GM13977 (cell line): ENCODE measurements at regions not wholly inside any gene's neighbourhood (a gene's known extent, or its start where the extent isn't known, plus 50 kb on each side); places are given as distances from the start of the nearest gene placed in this dataset.
"Not testable (repeated sequence)": the region's sequence is repeated elsewhere in the genome, so short reads cannot be mapped to it uniquely, and the experiment has no call there.

Experiments used
- DNase-seq: peaks from one replicate; pipeline ENCODE4 v3.0.0; 2012; ENCODE audit warnings: low spot score
- CTCF ChIP-seq: IDR thresholded peaks from 2 replicates; pipeline ENCODE4 v1.5.1; 2012; ENCODE audit warnings: mild to moderate bottlenecking, control low read depth; ENCODE audit not compliant: insufficient read depth; ENCODE audit errors: extremely low read depth, missing control alignments
- in situ Hi-C: fragments of 300-500 bp; cut with MboI; formaldehyde crosslinking; loops from one replicate; pipeline ENCODE4 v1.12.0; 2022; ENCODE audit warnings: low sequenced_read_pairs, low pct_unique_long_range_greater_than_20kb, mixed read lengths, inconsistent platforms; ENCODE audit not compliant: unreplicated experiment

DNA sequence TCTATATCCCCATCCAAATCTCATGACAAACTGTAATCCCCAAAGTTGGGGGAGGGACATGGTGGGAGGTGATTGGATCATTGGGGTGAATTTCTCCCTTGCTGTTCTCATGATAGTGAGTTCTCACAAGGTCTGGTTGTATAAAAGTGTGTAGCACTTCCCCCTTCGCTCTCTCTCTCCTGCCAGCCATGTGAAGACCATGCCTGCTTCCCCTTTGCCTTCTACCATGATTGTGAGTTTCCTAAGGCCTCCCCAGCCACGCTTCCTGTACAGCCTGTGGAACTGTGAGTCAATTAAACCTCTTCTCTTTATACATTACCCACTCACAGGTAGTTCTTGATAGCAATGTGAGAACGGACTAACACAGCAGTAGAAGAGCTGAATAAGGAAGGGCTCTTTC is 62.6 kb upstream of the VASH1 start:
- in situ Hi-C loops = no loop called here
- no peak for TF ChIP-seq CTCF
- DNase-seq = no peak

DNA sequence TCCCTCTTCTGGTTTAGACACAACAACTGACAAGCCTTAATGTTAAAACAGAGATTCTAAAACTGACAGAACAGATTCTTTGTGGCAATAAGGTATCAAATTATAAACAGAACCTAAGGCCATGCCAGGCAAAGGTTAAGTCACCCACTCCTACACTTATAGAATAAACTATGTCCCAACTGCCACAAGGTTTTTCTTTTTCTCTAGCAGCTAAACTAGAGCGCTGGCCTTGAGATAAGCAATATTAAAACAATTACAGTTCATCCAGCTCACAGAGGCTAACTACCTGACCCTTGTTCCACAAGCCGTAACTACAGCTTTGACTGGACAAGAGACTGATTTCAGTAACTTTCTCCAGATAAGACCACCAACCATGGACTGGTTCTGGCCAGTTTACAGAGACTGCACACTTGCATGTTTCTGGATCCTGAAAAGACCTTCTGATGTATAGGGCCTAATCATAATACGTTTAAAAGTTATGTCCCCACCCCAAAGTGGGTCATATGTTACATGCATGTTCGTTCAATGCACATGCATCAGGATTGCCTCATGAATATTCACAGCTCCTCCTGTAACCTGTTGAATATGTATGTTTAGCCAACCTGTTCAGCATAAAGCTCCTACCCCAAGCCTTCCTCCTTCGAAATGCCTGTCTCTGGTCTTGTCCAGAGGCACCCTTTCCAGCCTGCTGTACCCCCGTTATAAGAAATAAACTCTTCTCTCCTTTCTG is 61.9 kb upstream of the VASH1 start:
- TF ChIP-seq CTCF = no peak
- no peak for DNase-seq
- in situ Hi-C loops = no loop called here

- in situ Hi-C loops = loop anchor here (25.0 kb wide), 1 partner anchor 362 kb away; no protein-coding TSS in a partner anchor
- no peak for TF ChIP-seq CTCF
These were observed 61.2 kb upstream of the VASH1 start for GRCh38 chr14:76699939-76700590.

GRCh38 chr14:76701436-76701835 is 59.8 kb upstream of the VASH1 start:
- no peak for TF ChIP-seq CTCF
- in situ Hi-C loops = loop anchor here (25.0 kb wide), 1 partner anchor 361 kb away; no protein-coding TSS in a partner anchor

More at GRCh38 chr14:76699939-76700590, 61.2 kb upstream of the VASH1 start:
- DNase-seq = no peak

DNA sequence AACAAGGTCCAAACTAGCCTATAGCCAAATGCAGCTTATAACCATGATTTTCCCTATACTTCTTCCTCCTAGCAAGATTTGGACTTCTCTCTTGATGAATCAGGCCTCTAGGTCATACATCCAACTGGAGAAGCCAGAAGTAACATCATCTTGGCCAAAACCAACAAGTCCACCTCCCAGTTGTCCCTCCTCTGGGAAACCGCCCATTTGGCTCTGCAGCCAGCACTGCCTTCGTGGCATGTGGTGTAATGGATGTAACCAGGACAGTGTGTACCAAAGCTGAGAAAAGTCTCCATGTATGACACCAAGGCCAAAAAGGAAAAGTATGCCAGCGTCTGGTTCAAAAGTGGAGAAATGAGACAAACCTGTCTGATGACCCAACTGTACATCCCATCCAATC is 59.3 kb upstream of the VASH1 start:
- no peak for DNase-seq
- in situ Hi-C loops = loop anchor here (25.0 kb wide), 1 partner anchor 360 kb away; no protein-coding TSS in a partner anchor
- no peak for TF ChIP-seq CTCF

More at GRCh38 chr14:76701436-76701835, 59.8 kb upstream of the VASH1 start:
- no peak for DNase-seq

- no peak for DNase-seq
- in situ Hi-C loops = loop anchor here (25.0 kb wide), 1 partner anchor 357 kb away; no protein-coding TSS in a partner anchor
- no peak for TF ChIP-seq CTCF
These were observed 56.1 kb upstream of the VASH1 start for GRCh38 chr14:76705214-76705613.

DNA sequence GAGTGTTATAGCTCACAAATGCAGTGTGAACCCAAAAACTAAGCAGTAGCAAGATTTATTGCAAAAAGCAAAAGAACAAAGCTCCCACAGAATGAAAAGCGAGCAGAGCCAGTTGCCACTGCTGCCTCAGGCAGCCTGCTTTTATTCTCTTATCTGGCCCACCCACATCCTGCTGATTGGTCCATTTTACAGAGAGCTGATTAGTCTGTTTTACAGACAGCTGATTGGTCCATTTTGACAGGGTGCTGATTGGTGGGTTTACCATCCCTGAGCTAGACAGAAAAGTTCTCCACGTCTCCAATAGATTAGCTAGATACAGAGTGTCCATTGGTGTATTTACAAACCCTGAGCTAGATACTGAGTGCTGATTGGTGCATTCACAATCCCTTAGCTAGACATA is 55.1 kb upstream of the VASH1 start:
- in situ Hi-C loops = loop anchor here (25.0 kb wide), 1 partner anchor 356 kb away; no protein-coding TSS in a partner anchor
- DNase-seq = not testable (repeated sequence)
